Ascending aorta (tissue), 2 donors: ENCODE measurements at regions not wholly inside any gene's neighbourhood (a gene's known extent, or its start where the extent isn't known, plus 50 kb on each side); places are given as distances from the start of the nearest gene placed in this dataset.
"Not testable (repeated sequence)": the region's sequence is repeated elsewhere in the genome, so short reads cannot be mapped to it uniquely, and the experiment has no call there.

Experiments used
- DNase-seq, 2 donors: peaks; one replicate each; pipeline ENCODE4 v3.0.0-alpha.2; 2019; ENCODE audit warnings: low spot score in 2 of 2
- H3K27ac ChIP-seq, 2 donors: fragments of 200-600 bp; sonication (generic); one replicate each; pipeline ENCODE4 v1.5.1; 2016 to 2017; ENCODE audit warnings: mild to moderate bottlenecking in 1 of 2
- H3K27me3 ChIP-seq: fragments of 200-600 bp; sonication (generic); one replicate; pipeline ENCODE4 v1.5.1; 2017
- H3K36me3 ChIP-seq, 2 donors: fragments of 200-600 bp; sonication (generic); one replicate each; pipeline ENCODE4 v1.5.1; 2016
- H3K4me1 ChIP-seq, 2 donors: fragments of 200-600 bp; sonication (generic); one replicate each; pipeline ENCODE4 v1.5.1; 2016 to 2017; ENCODE audit warnings: mild to moderate bottlenecking in 1 of 2
- H3K4me3 ChIP-seq, 2 donors: fragments of 200-600 bp; sonication (generic); one replicate each; pipeline ENCODE4 v1.5.1; 2016 to 2017; ENCODE audit warnings: mild to moderate bottlenecking in 1 of 2
- H3K9me3 ChIP-seq, 2 donors: fragments of 200-600 bp; sonication (generic); one replicate each; pipeline ENCODE4 v1.5.1; 2016
- CTCF ChIP-seq, 3 experiments: fragments of 200-600 bp in 2 of 3; fragments of 450-650 bp in 1 of 3; sonication (generic) in 2 of 3; IDR thresholded peaks; one replicate each; pipeline ENCODE4 v1.5.1; 2016 to 2019; ENCODE audit warnings: antibody characterized with exemption in 3 of 3, mild to moderate bottlenecking in 1 of 3, moderate library complexity in 1 of 3
- intact Hi-C: fragments of 100-400 bp; cut with DNase I; formaldehyde crosslinking; loops from one replicate; pipeline ENCODE4 v1.15.1; 2023

DNA sequence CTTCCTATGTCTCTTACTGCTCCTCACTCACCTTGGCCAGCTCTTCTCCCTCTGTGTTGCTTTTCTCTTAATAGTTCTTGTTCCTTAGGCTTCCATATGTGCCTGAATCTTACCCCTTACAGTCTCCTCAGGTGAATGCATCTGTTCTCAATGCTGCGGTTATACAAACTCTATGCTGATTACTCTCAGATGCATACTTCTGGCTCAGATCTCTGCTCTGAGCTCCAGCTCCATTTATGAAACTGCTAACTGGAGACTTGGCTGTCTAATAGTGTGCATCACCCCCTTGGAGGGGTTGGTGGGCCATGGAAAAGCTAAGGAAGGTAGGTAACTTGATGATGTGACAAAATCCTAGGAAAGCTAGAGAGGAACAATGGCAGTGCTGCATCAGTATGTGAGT lies 422.5 kb downstream of the TMEM135 start:
- intact Hi-C loops: no loop called here
- Histone ChIP-seq H3K36me3 (no peaks in the 10 kb centered on the region), H3K4me3 (no peak overlapping the region), H3K4me1 (no peaks in the 10 kb centered on the region), H3K27ac (no peak overlapping the region), H3K9me3 (no peaks in the 10 kb centered on the region), H3K27me3 (no peaks in the 10 kb centered on the region)
- TF ChIP-seq CTCF (IDR thresholded peaks at IDR 0.05): no peak
- no peak for DNase-seq

DNA sequence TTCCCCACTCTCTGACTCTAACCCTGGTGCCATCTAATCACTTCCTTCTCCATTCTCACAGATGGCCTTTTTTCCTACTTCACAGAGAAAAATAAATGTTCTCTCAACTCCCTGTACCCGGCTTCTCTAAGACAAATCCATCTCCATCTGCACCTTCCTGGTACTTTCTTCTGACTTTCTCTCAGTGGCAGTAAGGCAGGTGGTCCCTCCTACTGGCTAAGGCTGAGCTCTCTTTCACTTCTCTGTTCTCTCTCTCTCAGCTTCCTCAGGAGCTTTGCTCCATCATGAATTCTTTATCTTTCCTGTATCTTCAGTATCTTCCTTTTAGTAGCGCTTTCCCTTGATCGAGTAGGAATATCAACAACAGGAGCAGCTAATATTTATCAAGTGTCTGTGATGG lies 421.6 kb downstream of the TMEM135 start:
- intact Hi-C loops: no loop called here
- H3K36me3 ChIP-seq: no peaks in the 10 kb centered on the region
- H3K27me3 ChIP-seq: no peaks in the 10 kb centered on the region
- TF ChIP-seq CTCF (IDR thresholded peaks at IDR 0.05): no peak
- H3K4me3 ChIP-seq: no peak overlapping the region
- no peak overlapping the region for H3K27ac ChIP-seq
- DNase-seq: no peak
- no peaks in the 10 kb centered on the region for H3K9me3 ChIP-seq
- no peaks in the 10 kb centered on the region for H3K4me1 ChIP-seq

DNA sequence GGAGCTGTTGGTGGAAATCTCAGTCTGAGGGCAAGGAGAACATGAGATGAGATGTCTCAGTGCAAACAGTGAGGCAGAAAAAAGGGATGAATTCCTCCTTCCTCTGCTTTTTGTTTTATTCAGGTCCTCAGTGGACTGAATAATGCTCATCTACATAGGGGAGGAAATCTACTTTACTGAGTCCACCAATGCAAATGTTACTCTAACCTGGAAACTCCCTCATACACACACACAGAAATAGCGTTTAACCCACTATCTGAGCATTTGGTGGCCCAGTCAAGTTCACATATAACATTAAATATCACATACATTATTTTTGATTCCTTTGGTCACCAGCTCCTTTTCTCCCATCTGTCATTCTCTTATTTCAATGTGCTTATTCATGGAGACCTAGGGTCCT lies 418.8 kb downstream of the TMEM135 start:
- Histone ChIP-seq H3K4me3 (no peak overlapping the region), H3K9me3 (no peaks in the 10 kb centered on the region), H3K27ac (no peak overlapping the region), H3K4me1 (no peaks in the 10 kb centered on the region), H3K36me3 (no peaks in the 10 kb centered on the region), H3K27me3 (no peaks in the 10 kb centered on the region)
- DNase-seq: no peak
- intact Hi-C loops: no loop called here
- TF ChIP-seq CTCF (IDR thresholded peaks at IDR 0.05): no peak

GRCh38 chr11:87455180-87455579 lies 417.4 kb downstream of the TMEM135 start:
- Histone ChIP-seq H3K27ac (no peak overlapping the region), H3K36me3 (no peaks in the 10 kb centered on the region), H3K4me1 (no peaks in the 10 kb centered on the region), H3K4me3 (no peak overlapping the region), H3K27me3 (no peaks in the 10 kb centered on the region), H3K9me3 (no peaks in the 10 kb centered on the region)
- TF ChIP-seq CTCF (IDR thresholded peaks at IDR 0.05): no peak
- intact Hi-C loops: no loop called here
- DNase-seq: no peak

- no peaks in the 10 kb centered on the region for H3K36me3 ChIP-seq
- no peak overlapping the region for H3K4me3 ChIP-seq
- no peaks in the 10 kb centered on the region for H3K4me1 ChIP-seq
- no peak for TF ChIP-seq CTCF (IDR thresholded peaks at IDR 0.05)
- no peak for DNase-seq
- intact Hi-C loops: no loop called here
- H3K9me3 ChIP-seq: no peaks in the 10 kb centered on the region
- H3K27me3 ChIP-seq: no peaks in the 10 kb centered on the region
- H3K27ac ChIP-seq: no peak overlapping the region
Observed at GRCh38 chr11:87454241-87454640, 416.5 kb downstream of the TMEM135 start.

GRCh38 chr11:87453531-87454089 lies 415.9 kb downstream of the TMEM135 start:
- Histone ChIP-seq H3K27ac (no peak overlapping the region), H3K9me3 (no peaks in the 10 kb centered on the region), H3K4me1 (no peaks in the 10 kb centered on the region), H3K4me3 (no peak overlapping the region), H3K27me3 (no peaks in the 10 kb centered on the region), H3K36me3 (no peaks in the 10 kb centered on the region)
- no peak for DNase-seq
- no peak for TF ChIP-seq CTCF (IDR thresholded peaks at IDR 0.05)
- intact Hi-C loops: no loop called here

DNA sequence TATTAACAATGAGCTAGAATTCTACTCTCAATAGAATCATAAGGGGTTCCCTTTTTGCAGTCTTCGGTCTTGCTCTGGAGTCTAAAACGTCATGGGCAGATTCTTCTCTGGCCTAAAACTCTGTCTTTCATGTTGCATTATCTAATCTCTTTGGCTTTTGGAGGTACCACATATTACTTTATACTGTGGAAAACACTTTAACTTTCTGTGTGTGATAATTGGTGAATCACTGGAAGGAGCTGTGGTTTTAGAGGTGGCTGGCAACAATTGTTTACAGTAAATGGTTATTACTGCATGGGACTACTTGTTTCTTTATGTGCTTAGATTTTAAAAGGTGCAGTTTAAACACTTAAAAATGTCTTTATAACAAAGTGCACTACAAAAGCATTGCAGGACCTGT lies 414.3 kb downstream of the TMEM135 start:
- H3K27me3 ChIP-seq, intact Hi-C loops, DNase-seq, H3K27ac ChIP-seq, H3K4me1 ChIP-seq, H3K9me3 ChIP-seq, H3K36me3 ChIP-seq, H3K4me3 ChIP-seq: not testable (repeated sequence)
